ENCODE measurements at regions not wholly inside any gene's neighbourhood (a gene's known extent, or its start where the extent isn't known, plus 50 kb on each side); places are given as distances from the start of the nearest gene placed in this dataset.

- WGBS, 2 donors, result 51 to 63% methylated on average over 5 of the region's 5 CpGs
- intact Hi-C loops (cut with DNase I), result no loop called here
- no peak overlapping the region for H3K27ac ChIP-seq
Observed at GRCh38 chr5:62783374-62784057, 204.9 kb downstream of the LRRC70 start.

DNA sequence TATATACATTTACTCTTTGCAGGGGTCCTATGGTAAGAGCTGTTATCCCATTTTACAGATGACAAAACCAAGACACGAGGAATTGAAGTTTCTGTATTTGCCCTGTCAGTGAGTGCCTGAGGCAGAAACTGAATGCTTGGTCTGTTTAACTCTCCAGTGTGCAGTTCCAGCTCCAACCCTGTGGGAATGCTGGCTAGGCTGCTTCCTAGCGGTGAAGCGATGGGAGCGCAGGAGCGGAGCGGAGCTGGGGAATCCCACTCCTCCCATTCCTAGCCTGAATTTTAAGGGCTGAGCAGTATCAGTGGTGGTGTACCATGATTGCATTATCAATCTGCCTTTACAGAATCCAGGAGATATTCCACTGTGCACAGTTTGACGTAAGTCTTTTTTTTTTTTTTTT, 202.3 kb downstream of the LRRC70 start:
- no peaks in the 10 kb centered on the region for H3K9me3 ChIP-seq
- DNase-seq (no peak), ATAC-seq (no peak)
- intact Hi-C loops (cut with DNase I), result no loop called here
- no peak overlapping the region for H3K4me3 ChIP-seq
- H3K27me3 ChIP-seq, result no peaks in the 10 kb centered on the region
- no peak overlapping the region for H3K27ac ChIP-seq
- TF ChIP-seq, protein P1, sequence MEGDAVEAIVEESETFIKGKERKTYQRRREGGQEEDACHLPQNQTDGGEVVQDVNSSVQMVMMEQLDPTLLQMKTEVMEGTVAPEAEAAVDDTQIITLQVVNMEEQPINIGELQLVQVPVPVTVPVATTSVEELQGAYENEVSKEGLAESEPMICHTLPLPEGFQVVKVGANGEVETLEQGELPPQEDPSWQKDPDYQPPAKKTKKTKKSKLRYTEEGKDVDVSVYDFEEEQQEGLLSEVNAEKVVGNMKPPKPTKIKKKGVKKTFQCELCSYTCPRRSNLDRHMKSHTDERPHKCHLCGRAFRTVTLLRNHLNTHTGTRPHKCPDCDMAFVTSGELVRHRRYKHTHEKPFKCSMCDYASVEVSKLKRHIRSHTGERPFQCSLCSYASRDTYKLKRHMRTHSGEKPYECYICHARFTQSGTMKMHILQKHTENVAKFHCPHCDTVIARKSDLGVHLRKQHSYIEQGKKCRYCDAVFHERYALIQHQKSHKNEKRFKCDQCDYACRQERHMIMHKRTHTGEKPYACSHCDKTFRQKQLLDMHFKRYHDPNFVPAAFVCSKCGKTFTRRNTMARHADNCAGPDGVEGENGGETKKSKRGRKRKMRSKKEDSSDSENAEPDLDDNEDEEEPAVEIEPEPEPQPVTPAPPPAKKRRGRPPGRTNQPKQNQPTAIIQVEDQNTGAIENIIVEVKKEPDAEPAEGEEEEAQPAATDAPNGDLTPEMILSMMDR (IDR thresholded peaks at IDR 0.05), result no peak
- no peak for TF ChIP-seq POLR2A (IDR thresholded peaks at IDR 0.05)
- H3K4me1 ChIP-seq, result no peaks in the 10 kb centered on the region
- no peaks in the 10 kb centered on the region for H3K36me3 ChIP-seq (replicated peaks in 1 of 2; ENCODE audit: insufficient read depth in 1 of 2, low read depth in 2 of 2)
- 84 to 89% methylated on average over 7 of the region's 7 CpGs for WGBS, 2 donors

More at GRCh38 chr5:62783374-62784057, 204.9 kb downstream of the LRRC70 start:
- DNase-seq (no peak), ATAC-seq (no peak)
- TF ChIP-seq, protein P1 (IDR thresholded peaks at IDR 0.05), result no peak
- TF ChIP-seq POLR2A (IDR thresholded peaks at IDR 0.05), result no peak
- Histone ChIP-seq H3K4me3 (no peak overlapping the region), H3K4me1 (no peaks in the 10 kb centered on the region), H3K9me3 (no peaks in the 10 kb centered on the region), H3K27me3 (no peaks in the 10 kb centered on the region), H3K36me3 (replicated peaks in 1 of 2; ENCODE audit: insufficient read depth in 1 of 2, low read depth in 2 of 2) (no peaks in the 10 kb centered on the region)

DNA sequence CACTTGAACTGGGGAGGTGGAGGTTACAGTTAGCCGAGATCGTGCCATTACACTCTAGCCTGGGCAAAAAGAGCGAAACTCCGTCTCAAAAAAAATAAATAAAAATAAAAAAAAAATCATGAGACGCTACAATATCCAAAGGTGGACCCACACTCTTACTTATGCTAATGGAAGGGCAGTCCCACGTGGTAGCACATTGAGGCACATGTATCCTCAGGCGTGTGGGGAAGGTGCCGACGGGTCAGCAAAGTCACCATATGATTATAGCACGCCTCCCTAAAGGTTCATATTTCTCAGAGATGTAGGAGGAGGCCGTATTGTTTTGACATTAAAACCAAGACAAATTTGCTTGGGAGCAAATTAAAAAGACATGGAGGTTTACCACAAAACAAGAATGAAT, 201.6 kb downstream of the LRRC70 start:
- no peak for DNase-seq
- intact Hi-C loops (cut with DNase I), result no loop called here
- 69 to 71% methylated on average over 11 of the region's 11 CpGs for WGBS, 2 donors
- ATAC-seq, result no peak
- H3K9me3 ChIP-seq, result no peaks in the 10 kb centered on the region
- no peaks in the 10 kb centered on the region for H3K27me3 ChIP-seq
- H3K4me1 ChIP-seq, result no peaks in the 10 kb centered on the region
- no peaks in the 10 kb centered on the region for H3K36me3 ChIP-seq (replicated peaks in 1 of 2; ENCODE audit: insufficient read depth in 1 of 2, low read depth in 2 of 2)
- TF ChIP-seq POLR2A (IDR thresholded peaks at IDR 0.05), result no peak
- TF ChIP-seq, protein P1 (IDR thresholded peaks at IDR 0.05), result no peak
- no peak overlapping the region for H3K27ac ChIP-seq
- no peak overlapping the region for H3K4me3 ChIP-seq

DNA sequence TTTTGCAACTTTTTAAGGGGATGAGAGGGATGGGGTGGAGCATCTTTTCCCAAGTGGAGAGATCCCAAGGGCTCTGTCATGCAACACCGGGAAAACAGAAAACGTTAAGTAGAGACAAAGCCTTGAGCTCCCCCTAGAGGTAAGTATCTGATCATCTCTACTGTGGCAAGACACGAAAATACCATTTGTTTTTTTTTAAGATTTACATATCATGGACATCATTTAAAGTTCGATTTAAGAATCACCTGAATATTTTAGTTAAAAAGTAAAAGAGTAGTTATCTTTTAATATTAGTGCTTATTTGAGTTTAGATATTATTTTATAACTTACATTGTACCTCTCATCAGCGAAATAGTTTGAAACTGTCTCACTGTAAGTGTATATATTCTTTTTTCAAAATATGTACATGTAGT, 200.4 kb downstream of the LRRC70 start:
- H3K4me3 ChIP-seq, result no peak overlapping the region
- H3K36me3 ChIP-seq (replicated peaks in 1 of 2; ENCODE audit: insufficient read depth in 1 of 2, low read depth in 2 of 2), result no peaks in the 10 kb centered on the region
- DNase-seq, result peak in 2 of 4 donors; percentile 13 to 23
- H3K27me3 ChIP-seq, result no peaks in the 10 kb centered on the region
- intact Hi-C loops (cut with DNase I), result no loop called here
- no peak for TF ChIP-seq POLR2A (IDR thresholded peaks at IDR 0.05)
- TF ChIP-seq, protein P1 (IDR thresholded peaks at IDR 0.05), result peak; percentile 30 to 66 (median 59)
- no peaks in the 10 kb centered on the region for H3K9me3 ChIP-seq
- 20% methylated on average over 5 of the region's 5 CpGs for WGBS, 2 donors
- H3K4me1 ChIP-seq, result no peaks in the 10 kb centered on the region
- H3K27ac ChIP-seq, result no peak overlapping the region
- ATAC-seq, result peak; percentile 60
